HCT116 (cell line): ENCODE measurements at regions not wholly inside any gene's neighbourhood (a gene's known extent, or its start where the extent isn't known, plus 50 kb on each side); places are given as distances from the start of the nearest gene placed in this dataset.

Experiments used
- ATAC-seq: fragments of 200-7000 bp; cut with Tn5 transposase; 2 replicates; pipeline ENCODE4 v1.9.1; 2020; ENCODE audit warnings: mild to moderate bottlenecking, moderate library complexity
- BruUV-seq: library from RNA; stranded (reverse); fragments of 400-500 nt; replicated peaks from 2 replicates; lab custom pipeline; 2021; lab: Mats Ljungman, UMichigan
- CTCF ChIA-PET: fragments of 300-600 bp; sonication (Branson Sonifier 250); formaldehyde crosslinking; loops from one replicate; lab custom pipeline; 2021; ENCODE audit warnings: antibody characterized with exemption; lab: Charles Lee
- POLR2A ChIA-PET: fragments of 300-600, 350-600 bp; sonication (Branson Sonifier 250); formaldehyde crosslinking; loops from one replicate; lab custom pipeline; 2021; ENCODE audit warnings: antibody characterized with exemption; lab: Charles Lee
- RAD21 ChIA-PET, 2 experiments: fragments of 300-600 bp; sonication (Branson Sonifier 250); formaldehyde crosslinking; loops; one replicate each; lab custom pipeline; 2023; ENCODE audit warnings: low total read pairs in 2 of 2; ENCODE audit not compliant: uncharacterized antibody in 2 of 2, unreplicated experiment in 2 of 2, low non-redundant PET in 1 of 2; lab: Charles Lee
- DNase-seq: peaks from one replicate; pipeline ENCODE4 v3.0.0-alpha.2; 2010; ENCODE audit warnings: low read depth, low spot score
- H2AFZ ChIP-seq: fragments of 200-600 bp; shearing (Covaris generic), sonication (generic); 2 replicates; pipeline ENCODE4 v1.6.1; 2017; ENCODE audit warnings: low read depth, mixed run types, mixed read lengths, antibody characterized with exemption, low read length; ENCODE audit not compliant: poor library complexity, severe bottlenecking
- H3K27ac ChIP-seq: 2 replicates; pipeline ENCODE4 v1.5.1; 2012; ENCODE audit warnings: low read depth, low read length
- H3K27me3 ChIP-seq: fragments of 200-600 bp; sonication (generic); 2 replicates; pipeline ENCODE4 v1.6.1; 2016; ENCODE audit warnings: mixed run types, low read length, mixed read lengths; ENCODE audit not compliant: insufficient read depth
- H3K36me3 ChIP-seq, 2 experiments: fragments of 200-500 bp in 1 of 2; fragments of 200-600 bp in 1 of 2; sonication (Bioruptor generic) in 1 of 2; sonication (generic) in 1 of 2; 2 replicates each; pipeline versions ENCODE4 v1.5.1 to v1.6.1; 2014 to 2016; ENCODE audit warnings: low read length in 2 of 2, inconsistent platforms in 1 of 2, mixed read lengths in 1 of 2, mixed run types in 1 of 2; ENCODE audit not compliant: insufficient read depth in 2 of 2, control insufficient read depth in 1 of 2
- H3K4me1 ChIP-seq, 2 experiments: fragments of 200-600 bp in 1 of 2; sonication (generic) in 1 of 2; 2 replicates each; pipeline versions ENCODE4 v1.5.1 to v1.6.1; 2012 to 2017; ENCODE audit warnings: low read length in 2 of 2, inconsistent platforms in 1 of 2, mild to moderate bottlenecking in 1 of 2, mixed read lengths in 1 of 2, mixed run types in 1 of 2, moderate library complexity in 1 of 2; ENCODE audit not compliant: insufficient read depth in 2 of 2, control insufficient read depth in 1 of 2
- H3K4me2 ChIP-seq: fragments of 200-600 bp; sonication (generic); 2 replicates; pipeline ENCODE4 v1.6.1; 2017; ENCODE audit warnings: mixed run types, low read length, mixed read lengths
- H3K4me3 ChIP-seq, 2 experiments: fragments of 200-600 bp in 1 of 2; sonication (generic) in 1 of 2; replicated peaks in 1 of 2; 2 replicates each; pipeline ENCODE4 v1.5.1; 2011 to 2016; ENCODE audit warnings: low read length in 2 of 2, control low read depth in 1 of 2, low read depth in 1 of 2, mild to moderate bottlenecking in 1 of 2, mixed read lengths in 1 of 2, mixed run types in 1 of 2
- H3K79me2 ChIP-seq: fragments of 200-600 bp; sonication (generic); 2 replicates; pipeline ENCODE4 v1.6.1; 2017; ENCODE audit warnings: mild to moderate bottlenecking, mixed run types, low read length, moderate library complexity, mixed read lengths; ENCODE audit not compliant: insufficient read depth
- H3K9ac ChIP-seq: fragments of 200-600 bp; sonication (generic); 2 replicates; pipeline ENCODE4 v1.6.1; 2016; ENCODE audit warnings: low read length, mixed read lengths
- H3K9me2 ChIP-seq: fragments of 200-600 bp; sonication (generic), shearing (Covaris generic); 2 replicates; pipeline ENCODE4 v1.6.1; 2017; ENCODE audit warnings: mixed run types, mild to moderate bottlenecking, moderate library complexity; ENCODE audit not compliant: insufficient read depth
- H3K9me3 ChIP-seq, 2 experiments: fragments of 200-500 bp in 1 of 2; fragments of 200-600 bp in 1 of 2; sonication (Bioruptor generic) in 1 of 2; sonication (generic) in 1 of 2; 2 replicates each; pipeline ENCODE4 v1.6.1; 2014 to 2017; ENCODE audit warnings: low read length in 2 of 2, mixed read lengths in 2 of 2, inconsistent platforms in 1 of 2, low read depth in 1 of 2, mild to moderate bottlenecking in 1 of 2, mixed run types in 1 of 2, moderate library complexity in 1 of 2; ENCODE audit not compliant: control insufficient read depth in 1 of 2, insufficient read depth in 1 of 2
- H4K20me1 ChIP-seq: fragments of 200-600 bp; sonication (generic), shearing (Covaris generic); 2 replicates; pipeline ENCODE4 v1.6.1; 2017; ENCODE audit warnings: mixed run types, mild to moderate bottlenecking, moderate library complexity; ENCODE audit not compliant: insufficient read depth
- EGR1 ChIP-seq: IDR thresholded peaks from 2 replicates; pipeline ENCODE4 v1.6.1; 2012; ENCODE audit warnings: low read depth
- ELF1 ChIP-seq: IDR thresholded peaks from 2 replicates; pipeline ENCODE4 v1.6.1; 2012; ENCODE audit warnings: low read depth, borderline replicate concordance
- FOSL1 ChIP-seq: IDR thresholded peaks from 2 replicates; pipeline ENCODE4 v1.6.1; 2012; ENCODE audit warnings: low read depth
- JUND ChIP-seq: IDR thresholded peaks from 2 replicates; pipeline ENCODE4 v1.6.1; 2012
- POLR2A ChIP-seq: IDR thresholded peaks from 2 replicates; pipeline ENCODE4 v1.7.0; 2011; ENCODE audit warnings: borderline replicate concordance; ENCODE audit not compliant: insufficient read depth, insufficient read length; ENCODE audit errors: extremely low read depth
- POLR2AphosphoS5 ChIP-seq: IDR thresholded peaks from 2 replicates; pipeline ENCODE4 v1.6.1; 2011; ENCODE audit warnings: mild to moderate bottlenecking, low read depth, low read length, moderate library complexity
- RAD21 ChIP-seq: IDR thresholded peaks from 2 replicates; pipeline ENCODE4 v1.6.1; 2012; ENCODE audit warnings: low read depth, mild to moderate bottlenecking
- SIN3A ChIP-seq: IDR thresholded peaks from 2 replicates; pipeline ENCODE4 v1.6.1; 2012; ENCODE audit warnings: low read depth
- SP1 ChIP-seq: IDR thresholded peaks from 2 replicates; pipeline ENCODE4 v1.6.1; 2012; ENCODE audit warnings: low read depth
- SRF ChIP-seq: IDR thresholded peaks from 2 replicates; pipeline ENCODE4 v1.6.1; 2012; ENCODE audit warnings: low read depth
- TCF7L2 ChIP-seq: IDR thresholded peaks from 2 replicates; pipeline ENCODE4 v1.7.0; 2011; ENCODE audit warnings: borderline replicate concordance, inconsistent platforms; ENCODE audit not compliant: insufficient read depth, insufficient read length; ENCODE audit errors: extremely low read depth
- YY1 ChIP-seq: IDR thresholded peaks from 2 replicates; pipeline ENCODE4 v1.6.1; 2011; ENCODE audit warnings: low read length, low read depth, moderate library complexity, mild to moderate bottlenecking; ENCODE audit not compliant: insufficient replicate concordance; ENCODE audit errors: extremely low read depth
- intact Hi-C: fragments of 100-400 bp; cut with micrococcal nuclease; formaldehyde crosslinking; loops from 2 replicates; pipeline ENCODE4 v1.10.0; 2022
- TF ChIP-seq, protein P1 (sequence below): IDR thresholded peaks from 2 replicates; pipeline ENCODE4 v1.6.1; 2012; ENCODE audit warnings: low read depth
- TF ChIP-seq, protein P2 (sequence below), 3 experiments: fragments of 200-600 bp in 1 of 3; sonication (generic) in 1 of 3; IDR thresholded peaks in 2 of 3; conservative IDR thresholded peaks in 1 of 3; 2 replicates each; pipeline ENCODE4 v1.5.1; 2012 to 2017; ENCODE audit warnings: low read depth in 2 of 3, low read length in 2 of 3, antibody characterized with exemption in 1 of 3, borderline replicate concordance in 1 of 3, control low read depth in 1 of 3, mild to moderate bottlenecking in 1 of 3, mixed read lengths in 1 of 3, mixed run types in 1 of 3, moderate library complexity in 1 of 3; ENCODE audit not compliant: insufficient read depth in 1 of 3

DNA sequence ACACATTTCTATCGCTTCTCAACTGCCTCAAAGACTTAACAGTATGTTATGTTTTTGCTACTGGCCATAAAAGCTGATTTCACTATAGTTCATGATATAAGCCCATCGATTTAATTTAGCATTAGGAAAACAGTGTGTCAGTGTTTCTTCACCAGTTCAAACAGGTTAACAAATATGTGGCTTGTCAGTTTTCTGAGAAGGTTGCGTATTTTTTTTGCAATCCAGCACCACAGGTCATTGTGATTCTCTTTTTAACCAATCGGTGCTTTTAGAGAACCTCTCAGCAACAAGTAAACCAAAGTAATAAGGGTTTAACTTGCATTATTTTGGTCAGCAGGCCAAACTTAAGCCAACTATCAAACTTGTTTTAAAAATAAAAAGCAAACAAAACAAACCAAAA is 409.6 kb downstream of the NFIB start:
- no peaks in the 10 kb centered on the region for H3K36me3 ChIP-seq
- no peaks in the 10 kb centered on the region for H3K9me2 ChIP-seq
- no peaks in the 10 kb centered on the region for H4K20me1 ChIP-seq
- no peak overlapping the region for H2AFZ ChIP-seq
- no peak for DNase-seq
- H3K4me3 ChIP-seq = no peak overlapping the region
- no peaks in the 10 kb centered on the region for H3K79me2 ChIP-seq
- no peak for TF ChIP-seq YY1
- TF ChIP-seq POLR2AphosphoS5 = no peak
- no peak for TF ChIP-seq RAD21
- no peak for TF ChIP-seq EGR1
- TF ChIP-seq SIN3A = no peak
- no peak for TF ChIP-seq SRF
- no peak for TF ChIP-seq FOSL1
- TF ChIP-seq, protein P1, sequence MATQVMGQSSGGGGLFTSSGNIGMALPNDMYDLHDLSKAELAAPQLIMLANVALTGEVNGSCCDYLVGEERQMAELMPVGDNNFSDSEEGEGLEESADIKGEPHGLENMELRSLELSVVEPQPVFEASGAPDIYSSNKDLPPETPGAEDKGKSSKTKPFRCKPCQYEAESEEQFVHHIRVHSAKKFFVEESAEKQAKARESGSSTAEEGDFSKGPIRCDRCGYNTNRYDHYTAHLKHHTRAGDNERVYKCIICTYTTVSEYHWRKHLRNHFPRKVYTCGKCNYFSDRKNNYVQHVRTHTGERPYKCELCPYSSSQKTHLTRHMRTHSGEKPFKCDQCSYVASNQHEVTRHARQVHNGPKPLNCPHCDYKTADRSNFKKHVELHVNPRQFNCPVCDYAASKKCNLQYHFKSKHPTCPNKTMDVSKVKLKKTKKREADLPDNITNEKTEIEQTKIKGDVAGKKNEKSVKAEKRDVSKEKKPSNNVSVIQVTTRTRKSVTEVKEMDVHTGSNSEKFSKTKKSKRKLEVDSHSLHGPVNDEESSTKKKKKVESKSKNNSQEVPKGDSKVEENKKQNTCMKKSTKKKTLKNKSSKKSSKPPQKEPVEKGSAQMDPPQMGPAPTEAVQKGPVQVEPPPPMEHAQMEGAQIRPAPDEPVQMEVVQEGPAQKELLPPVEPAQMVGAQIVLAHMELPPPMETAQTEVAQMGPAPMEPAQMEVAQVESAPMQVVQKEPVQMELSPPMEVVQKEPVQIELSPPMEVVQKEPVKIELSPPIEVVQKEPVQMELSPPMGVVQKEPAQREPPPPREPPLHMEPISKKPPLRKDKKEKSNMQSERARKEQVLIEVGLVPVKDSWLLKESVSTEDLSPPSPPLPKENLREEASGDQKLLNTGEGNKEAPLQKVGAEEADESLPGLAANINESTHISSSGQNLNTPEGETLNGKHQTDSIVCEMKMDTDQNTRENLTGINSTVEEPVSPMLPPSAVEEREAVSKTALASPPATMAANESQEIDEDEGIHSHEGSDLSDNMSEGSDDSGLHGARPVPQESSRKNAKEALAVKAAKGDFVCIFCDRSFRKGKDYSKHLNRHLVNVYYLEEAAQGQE = no peak
- TF ChIP-seq JUND = no peak
- TF ChIP-seq SP1 = no peak
- no peak for TF ChIP-seq ELF1
- no peak for TF ChIP-seq TCF7L2
- no peak for TF ChIP-seq POLR2A
- TF ChIP-seq, protein P2, sequence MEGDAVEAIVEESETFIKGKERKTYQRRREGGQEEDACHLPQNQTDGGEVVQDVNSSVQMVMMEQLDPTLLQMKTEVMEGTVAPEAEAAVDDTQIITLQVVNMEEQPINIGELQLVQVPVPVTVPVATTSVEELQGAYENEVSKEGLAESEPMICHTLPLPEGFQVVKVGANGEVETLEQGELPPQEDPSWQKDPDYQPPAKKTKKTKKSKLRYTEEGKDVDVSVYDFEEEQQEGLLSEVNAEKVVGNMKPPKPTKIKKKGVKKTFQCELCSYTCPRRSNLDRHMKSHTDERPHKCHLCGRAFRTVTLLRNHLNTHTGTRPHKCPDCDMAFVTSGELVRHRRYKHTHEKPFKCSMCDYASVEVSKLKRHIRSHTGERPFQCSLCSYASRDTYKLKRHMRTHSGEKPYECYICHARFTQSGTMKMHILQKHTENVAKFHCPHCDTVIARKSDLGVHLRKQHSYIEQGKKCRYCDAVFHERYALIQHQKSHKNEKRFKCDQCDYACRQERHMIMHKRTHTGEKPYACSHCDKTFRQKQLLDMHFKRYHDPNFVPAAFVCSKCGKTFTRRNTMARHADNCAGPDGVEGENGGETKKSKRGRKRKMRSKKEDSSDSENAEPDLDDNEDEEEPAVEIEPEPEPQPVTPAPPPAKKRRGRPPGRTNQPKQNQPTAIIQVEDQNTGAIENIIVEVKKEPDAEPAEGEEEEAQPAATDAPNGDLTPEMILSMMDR (IDR thresholded peaks at IDR 0.05 in 2 of 3, conservative IDR thresholded peaks at IDR 0.05 in 1 of 3; ENCODE audit: borderline replicate concordance in 1 of 3, insufficient read depth in 1 of 3, low read depth in 2 of 3, low read length in 2 of 3) = no peak
- TF ChIP-seq, all 23 proteins: peak for 0
- H3K4me1 ChIP-seq = no peaks in the 10 kb centered on the region
- H3K9me3 ChIP-seq = peaks cover 0 to 2% of the 10 kb centered on the region in 2 experiments; a peak in 1 of 4 replicates
- intact Hi-C loops = no loop called here
- POLR2A ChIA-PET = no interaction called here
- H3K9ac ChIP-seq = no peak overlapping the region
- RAD21 ChIA-PET = no interaction called here
- BruUV-seq = no TSS peak
- H3K4me2 ChIP-seq = no peak overlapping the region
- no peak overlapping the region for H3K27ac ChIP-seq
- CTCF ChIA-PET = no interaction called here
- H3K27me3 ChIP-seq = no peaks in the 10 kb centered on the region
- ATAC-seq = no peak
